GM12878 (cell line): ENCODE measurements at regions not wholly inside any gene's neighbourhood (a gene's known extent, or its start where the extent isn't known, plus 50 kb on each side); places are given as distances from the start of the nearest gene placed in this dataset.

ENCODE experiments used
- ATAC-seq: fragments of 200-7000 bp; cut with Tn5 transposase; 3 replicates; pipeline ENCODE4 v1.9.1; 2020; ENCODE audit warnings: mild to moderate bottlenecking, moderate library complexity
- BruUV-seq: library from RNA; stranded (reverse); fragments of 400-500 nt; replicated peaks from 2 replicates; lab custom pipeline; 2021; lab: Mats Ljungman, UMichigan
- CTCF ChIA-PET: fragments of 300-600 bp; sonication (Branson Sonifier 250); formaldehyde crosslinking; extraction: SDS; loops from one replicate; lab custom pipeline; 2021; ENCODE audit warnings: inconsistent platforms; lab: Yijun Ruan, JAX
- POLR2A ChIA-PET: fragments of 350-600 bp; formaldehyde crosslinking; extraction: SDS; loops from one replicate; lab custom pipeline; 2021; ENCODE audit warnings: inconsistent platforms; lab: Charles Lee
- RAD21 ChIA-PET: fragments of 300-600 bp; sonication (Branson Sonifier 250); formaldehyde crosslinking; loops from one replicate; lab custom pipeline; 2023; ENCODE audit warnings: antibody characterized with exemption; ENCODE audit not compliant: unreplicated experiment; lab: Charles Lee
- SMC1A ChIA-PET: fragments of 300-600 bp; sonication (Branson Sonifier 250); formaldehyde crosslinking; loops from one replicate; lab custom pipeline; 2023; ENCODE audit not compliant: unreplicated experiment, uncharacterized antibody; lab: Charles Lee
- DNase-seq: peaks from one replicate; pipeline ENCODE4 v3.0.0-alpha.2; 2011; ENCODE audit warnings: low read depth, low spot score
- FAIRE-seq: peaks from 3 replicates; lab custom pipeline; 2011; peaks lifted over from hg19 to GRCh38; lab: Jason Lieb, UNC
- H2AFZ ChIP-seq: 2 replicates; pipeline ENCODE4 v1.6.0; 2011; ENCODE audit warnings: low read depth, low read length, control low read depth; ENCODE audit not compliant: control insufficient read depth
- H3K27ac ChIP-seq: 2 replicates; pipeline ENCODE4 v1.5.1; 2011; ENCODE audit warnings: control low read depth; ENCODE audit not compliant: control insufficient read depth, insufficient read depth
- H3K27me3 ChIP-seq, 2 experiments: replicated peaks in 1 of 2; 2 replicates each; pipeline versions ENCODE4 v1.6.0 to v1.6.1; 2011; ENCODE audit warnings: low read length in 1 of 2; ENCODE audit not compliant: control insufficient read depth in 2 of 2, insufficient read depth in 2 of 2
- H3K36me3 ChIP-seq, 2 experiments: 2 replicates each; pipeline ENCODE4 v1.5.1; 2011; ENCODE audit warnings: low read length in 1 of 2; ENCODE audit not compliant: control insufficient read depth in 2 of 2, insufficient read depth in 2 of 2
- H3K4me1 ChIP-seq: 2 replicates; pipeline ENCODE4 v1.6.1; 2011; ENCODE audit warnings: mild to moderate bottlenecking, low read length, moderate library complexity, mixed read lengths; ENCODE audit not compliant: control insufficient read depth, insufficient read depth
- H3K4me2 ChIP-seq: 2 replicates; pipeline ENCODE4 v1.6.0; 2011; ENCODE audit warnings: control low read depth; ENCODE audit not compliant: control insufficient read depth, insufficient read depth
- H3K4me3 ChIP-seq: fragments of 200-600 bp; sonication (generic); 2 replicates; pipeline ENCODE4 v1.5.1; 2016
- H3K79me2 ChIP-seq: 2 replicates; pipeline ENCODE4 v1.6.0; 2011; ENCODE audit warnings: low read length; ENCODE audit not compliant: control insufficient read depth, insufficient read depth
- H3K9ac ChIP-seq: 2 replicates; pipeline ENCODE4 v1.8.0; 2011; ENCODE audit warnings: low read length, control low read depth, mixed read lengths; ENCODE audit not compliant: control insufficient read depth, insufficient read depth
- H3K9me3 ChIP-seq: replicated peaks from 3 replicates; pipeline ENCODE4 v1.5.1; 2011; ENCODE audit warnings: mild to moderate bottlenecking, low read length; ENCODE audit not compliant: control insufficient read depth, insufficient read depth
- H4K20me1 ChIP-seq: 2 replicates; pipeline ENCODE4 v1.6.0; 2011; ENCODE audit not compliant: control insufficient read depth, insufficient read depth
- ASH2L ChIP-seq: fragments of 300-600, 200-600 bp; sonication (generic); IDR thresholded peaks from 2 replicates; pipeline ENCODE4 v1.6.1; 2017; ENCODE audit warnings: low read depth, mild to moderate bottlenecking, borderline replicate concordance
- CHD2 ChIP-seq: IDR thresholded peaks from 2 replicates; pipeline ENCODE4 v1.6.1; 2011; ENCODE audit warnings: low read depth, low read length, improper control_type of control experiment, borderline replicate concordance
- DPF2 ChIP-seq: fragments of 450-650 bp; IDR thresholded peaks from 2 replicates; pipeline ENCODE4 v1.6.1; 2017; ENCODE audit warnings: mild to moderate bottlenecking
- EZH2 ChIP-seq: IDR thresholded peaks from 2 replicates; pipeline ENCODE4 v1.6.1; 2012; ENCODE audit warnings: low read depth, mild to moderate bottlenecking, control low read depth, inconsistent platforms, low read length, borderline replicate concordance; ENCODE audit not compliant: control insufficient read depth
- MTA2 ChIP-seq: fragments of 450-650 bp; IDR thresholded peaks from 2 replicates; pipeline ENCODE4 v1.6.1; 2016; ENCODE audit warnings: low read depth, mild to moderate bottlenecking, moderate library complexity
- MYB ChIP-seq: fragments of 150-350 bp; IDR thresholded peaks from 2 replicates; pipeline ENCODE4 v1.6.1; 2014; ENCODE audit warnings: mild to moderate bottlenecking, low read depth, low read length, borderline replicate concordance
- RUNX3 ChIP-seq: IDR thresholded peaks from 2 replicates; pipeline ENCODE4 v1.6.1; 2012; ENCODE audit warnings: low read length, inconsistent platforms
- SMAD1 ChIP-seq: fragments of 450-650 bp; IDR thresholded peaks from 2 replicates; pipeline ENCODE4 v1.6.1; 2018; ENCODE audit warnings: mild to moderate bottlenecking, low read depth; ENCODE audit not compliant: partially characterized antibody
- ZNF207 ChIP-seq: fragments of 450-650 bp; IDR thresholded peaks from 2 replicates; pipeline ENCODE4 v1.6.1; 2014; ENCODE audit warnings: antibody characterized with exemption, mild to moderate bottlenecking, borderline replicate concordance
- whole genome bisulfite sequencing: methylation state at CpG from one replicate; pipeline ENCODE4 v1.1.6; 2016; ENCODE audit warnings: low lambda C conversion rate; ENCODE audit not compliant: insufficient replicate concordance, insufficient coverage; ENCODE audit errors: missing lambda C conversion rate; 5-methylcytosine and 5-hydroxymethylcytosine counted together
- in situ Hi-C: fragments of 300-500 bp; cut with MboI; formaldehyde crosslinking; loops from 9 replicates; pipeline ENCODE4 v1.14.3; 2018; ENCODE audit warnings: mixed read lengths
- intact Hi-C: fragments of 100-400 bp; cut with micrococcal nuclease; formaldehyde crosslinking; loops from one replicate; pipeline ENCODE4 v1.14.2; 2022; ENCODE audit not compliant: unreplicated experiment
- TF ChIP-seq, protein P1 (sequence below): IDR thresholded peaks from 2 replicates; pipeline ENCODE4 v1.6.1; 2012; ENCODE audit warnings: low read depth, low read length, improper control_type of control experiment
- TF ChIP-seq, protein P2 (sequence below): IDR thresholded peaks from 2 replicates; pipeline ENCODE4 v1.6.1; 2011; ENCODE audit warnings: mild to moderate bottlenecking, low read depth, low read length, moderate library complexity; ENCODE audit not compliant: insufficient replicate concordance
- TF ChIP-seq, protein P3 (sequence below): fragments of 450-650 bp; formaldehyde crosslinking; IDR thresholded peaks from 2 replicates; pipeline ENCODE4 v1.4.0; 2022; ENCODE audit warnings: mild to moderate bottlenecking, moderate library complexity

DNA sequence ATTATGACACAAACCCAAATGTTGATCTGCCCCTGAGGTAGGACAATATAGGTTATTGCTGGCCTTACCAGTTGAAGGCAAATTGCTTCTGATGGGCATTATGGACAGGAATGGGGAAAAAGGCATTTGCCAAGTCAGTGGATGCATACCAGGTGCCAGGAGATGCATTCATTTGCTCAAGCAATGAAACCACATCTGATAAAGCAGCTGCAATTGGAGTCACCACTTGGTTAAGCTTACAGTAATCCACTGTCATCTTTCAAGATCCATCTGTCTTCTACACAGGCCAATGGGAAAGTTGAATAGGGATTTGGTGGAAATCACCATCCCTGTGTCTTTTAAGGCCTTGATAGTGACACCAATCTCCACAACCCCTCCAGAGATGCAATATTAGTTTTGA, 648.6 kb downstream of the COL12A1 start:
- H4K20me1 ChIP-seq, result no peaks in the 10 kb centered on the region
- SMC1A ChIA-PET, result interaction anchor here (2.7 kb wide), 1 partner anchor 12 kb away, joined by 6 read pairs; no protein-coding TSS in a partner anchor
- FAIRE-seq (no peak), ATAC-seq (no peak), DNase-seq (no peak)
- no peak overlapping the region for H3K9ac ChIP-seq
- CTCF ChIA-PET, result no interaction called here
- POLR2A ChIA-PET, result interaction anchor here (0.6 kb wide), 1 partner anchor 11 kb away, joined by 3 read pairs; no protein-coding TSS in a partner anchor
- no peak overlapping the region for H3K4me2 ChIP-seq
- in situ Hi-C loops, result no loop called here
- H3K27ac ChIP-seq, result no peak overlapping the region
- no TSS peak for BruUV-seq
- no peaks in the 10 kb centered on the region for H3K79me2 ChIP-seq
- no peak for TF ChIP-seq ZNF207
- TF ChIP-seq, all 136 proteins: peak for 0
- intact Hi-C loops, result no loop called here
- Histone ChIP-seq H3K4me1 (no peaks in the 10 kb centered on the region), H3K4me3 (no peak overlapping the region), H2AFZ (no peak overlapping the region), H3K9me3 (no peaks in the 10 kb centered on the region), H3K27me3 (no peaks in the 10 kb centered on the region), H3K36me3 (no peaks in the 10 kb centered on the region)
- RAD21 ChIA-PET, result no interaction called here

DNA sequence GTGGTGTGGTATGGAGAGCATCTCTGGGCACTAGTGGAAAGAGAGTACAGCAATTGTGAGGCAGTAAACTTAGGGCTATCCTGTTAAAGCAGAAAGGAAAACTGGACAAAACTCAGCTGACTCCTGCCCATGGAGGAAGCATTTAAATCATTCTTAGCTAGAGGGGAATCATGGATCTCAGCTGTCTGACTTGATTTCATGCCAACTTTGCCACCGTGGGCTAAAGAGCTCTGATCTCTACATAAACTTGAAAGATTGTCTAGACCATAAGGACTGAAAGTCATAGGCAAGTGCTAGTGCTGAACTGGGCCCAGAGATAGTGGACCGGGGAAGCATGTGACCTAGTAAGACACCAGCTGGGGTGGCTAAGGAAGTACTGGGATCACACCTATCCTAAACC, 651.8 kb downstream of the COL12A1 start:
- ChIA-PET SMC1A (interaction anchor here (0.6 to 2.0 kb wide), 3 partner anchors 15 to 31 kb away, joined by 3 to 5 read pairs (median 3); no protein-coding TSS in a partner anchor), RAD21 (no interaction called here), POLR2A (no interaction called here), CTCF (interaction anchor here (0.5 kb wide), 1 partner anchor 241 kb away, joined by 3 read pairs; no protein-coding TSS in a partner anchor)
- no peaks in the 10 kb centered on the region for H3K4me1 ChIP-seq
- ATAC-seq (no peak), FAIRE-seq (no peak), DNase-seq (no peak)
- H4K20me1 ChIP-seq, result no peaks in the 10 kb centered on the region
- no peak overlapping the region for H3K9ac ChIP-seq
- H3K9me3 ChIP-seq, result no peaks in the 10 kb centered on the region
- no peaks in the 10 kb centered on the region for H3K79me2 ChIP-seq
- intact Hi-C loops, result no loop called here
- H3K27ac ChIP-seq, result no peak overlapping the region
- 42% methylated on average over 2 of the region's 2 CpGs for WGBS
- no peak overlapping the region for H2AFZ ChIP-seq
- H3K27me3 ChIP-seq, result no peaks in the 10 kb centered on the region
- H3K4me3 ChIP-seq, result no peak overlapping the region
- no TSS peak for BruUV-seq
- no peaks in the 10 kb centered on the region for H3K36me3 ChIP-seq
- in situ Hi-C loops, result no loop called here
- H3K4me2 ChIP-seq, result no peak overlapping the region
- TF ChIP-seq, protein P1, sequence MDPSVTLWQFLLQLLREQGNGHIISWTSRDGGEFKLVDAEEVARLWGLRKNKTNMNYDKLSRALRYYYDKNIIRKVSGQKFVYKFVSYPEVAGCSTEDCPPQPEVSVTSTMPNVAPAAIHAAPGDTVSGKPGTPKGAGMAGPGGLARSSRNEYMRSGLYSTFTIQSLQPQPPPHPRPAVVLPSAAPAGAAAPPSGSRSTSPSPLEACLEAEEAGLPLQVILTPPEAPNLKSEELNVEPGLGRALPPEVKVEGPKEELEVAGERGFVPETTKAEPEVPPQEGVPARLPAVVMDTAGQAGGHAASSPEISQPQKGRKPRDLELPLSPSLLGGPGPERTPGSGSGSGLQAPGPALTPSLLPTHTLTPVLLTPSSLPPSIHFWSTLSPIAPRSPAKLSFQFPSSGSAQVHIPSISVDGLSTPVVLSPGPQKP, result no peak
- TF ChIP-seq DPF2 (no peak), SMAD1 (no peak), RUNX3 (no peak), MTA2 (no peak), ASH2L (no peak), MYB (no peak), CHD2 (no peak), EZH2 (no peak)
- TF ChIP-seq, protein P2, sequence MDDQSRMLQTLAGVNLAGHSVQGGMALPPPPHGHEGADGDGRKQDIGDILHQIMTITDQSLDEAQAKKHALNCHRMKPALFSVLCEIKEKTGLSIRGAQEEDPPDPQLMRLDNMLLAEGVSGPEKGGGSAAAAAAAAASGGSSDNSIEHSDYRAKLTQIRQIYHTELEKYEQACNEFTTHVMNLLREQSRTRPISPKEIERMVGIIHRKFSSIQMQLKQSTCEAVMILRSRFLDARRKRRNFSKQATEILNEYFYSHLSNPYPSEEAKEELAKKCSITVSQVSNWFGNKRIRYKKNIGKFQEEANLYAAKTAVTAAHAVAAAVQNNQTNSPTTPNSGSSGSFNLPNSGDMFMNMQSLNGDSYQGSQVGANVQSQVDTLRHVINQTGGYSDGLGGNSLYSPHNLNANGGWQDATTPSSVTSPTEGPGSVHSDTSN, result no peak
- TF ChIP-seq, protein P3, sequence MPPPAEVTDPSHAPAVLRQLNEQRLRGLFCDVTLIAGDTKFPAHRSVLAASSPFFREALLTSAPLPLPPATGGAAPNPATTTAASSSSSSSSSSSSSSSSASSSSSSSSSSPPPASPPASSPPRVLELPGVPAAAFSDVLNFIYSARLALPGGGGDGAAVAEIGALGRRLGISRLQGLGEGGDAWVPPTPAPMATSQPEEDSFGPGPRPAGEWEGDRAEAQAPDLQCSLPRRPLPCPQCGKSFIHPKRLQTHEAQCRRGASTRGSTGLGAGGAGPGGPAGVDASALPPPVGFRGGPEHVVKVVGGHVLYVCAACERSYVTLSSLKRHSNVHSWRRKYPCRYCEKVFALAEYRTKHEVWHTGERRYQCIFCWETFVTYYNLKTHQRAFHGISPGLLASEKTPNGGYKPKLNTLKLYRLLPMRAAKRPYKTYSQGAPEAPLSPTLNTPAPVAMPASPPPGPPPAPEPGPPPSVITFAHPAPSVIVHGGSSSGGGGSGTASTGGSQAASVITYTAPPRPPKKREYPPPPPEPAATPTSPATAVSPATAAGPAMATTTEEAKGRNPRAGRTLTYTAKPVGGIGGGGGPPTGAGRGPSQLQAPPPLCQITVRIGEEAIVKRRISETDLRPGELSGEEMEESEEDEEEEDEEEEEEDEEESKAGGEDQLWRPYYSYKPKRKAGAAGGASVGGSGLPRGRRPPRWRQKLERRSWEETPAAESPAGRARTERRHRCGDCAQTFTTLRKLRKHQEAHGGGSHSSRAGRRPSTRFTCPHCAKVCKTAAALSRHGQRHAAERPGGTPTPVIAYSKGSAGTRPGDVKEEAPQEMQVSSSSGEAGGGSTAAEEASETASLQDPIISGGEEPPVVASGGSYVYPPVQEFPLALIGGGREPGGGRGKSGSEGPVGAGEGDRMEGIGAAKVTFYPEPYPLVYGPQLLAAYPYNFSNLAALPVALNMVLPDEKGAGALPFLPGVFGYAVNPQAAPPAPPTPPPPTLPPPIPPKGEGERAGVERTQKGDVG (CRISPR knock-in tag), result no peak
